SJSA1 (cell line): ENCODE measurements at regions not wholly inside any gene's neighbourhood (a gene's known extent, or its start where the extent isn't known, plus 50 kb on each side); places are given as distances from the start of the nearest gene placed in this dataset.

Source experiments
- DNase-seq, 2 experiments: peaks; one replicate each; pipeline ENCODE4 v3.0.0-alpha.2; 2015 to 2020; ENCODE audit warnings: low spot score in 2 of 2, low read depth in 1 of 2
- H3K27ac ChIP-seq: fragments of 250-450 bp; sonication (Bioruptor Pico); 2 replicates; pipeline ENCODE4 v1.5.1; 2020; ENCODE audit warnings: mild to moderate bottlenecking, moderate library complexity
- H3K27me3 ChIP-seq: fragments of 250-450 bp; sonication (Bioruptor Pico); replicated peaks from 2 replicates; pipeline ENCODE4 v1.5.1; 2020; ENCODE audit warnings: mild to moderate bottlenecking, moderate library complexity
- H3K36me3 ChIP-seq: fragments of 250-450 bp; sonication (Bioruptor Pico); 2 replicates; pipeline ENCODE4 v1.5.1; 2020; ENCODE audit warnings: mild to moderate bottlenecking
- H3K4me1 ChIP-seq: fragments of 250-450 bp; sonication (Bioruptor Pico); replicated peaks from 2 replicates; pipeline ENCODE4 v1.6.1; 2021; ENCODE audit warnings: mild to moderate bottlenecking
- H3K4me3 ChIP-seq: fragments of 250-450 bp; sonication (Bioruptor Pico); 2 replicates; pipeline ENCODE4 v1.5.1; 2020; ENCODE audit warnings: mild to moderate bottlenecking
- H3K9me3 ChIP-seq: fragments of 250-450 bp; sonication (Bioruptor Pico); replicated peaks from 2 replicates; pipeline ENCODE4 v1.5.1; 2020; ENCODE audit warnings: mild to moderate bottlenecking

- H3K9me3 ChIP-seq, result no peaks in the 10 kb centered on the region
These were observed 136.9 kb downstream of the TRMT11 start for GRCh38 chr6:126123226-126123625.

GRCh38 chr6:126127659-126128058 lies 141.3 kb downstream of the TRMT11 start:
- Histone ChIP-seq H3K9me3 (no peaks in the 10 kb centered on the region), H3K27me3 (0 out of 2 replicates have a peak, but pooled peaks cover 3% of the 10 kb centered on the region), H3K36me3 (no peaks in the 10 kb centered on the region), H3K4me1 (no peaks in the 10 kb centered on the region), H3K4me3 (no peak overlapping the region), H3K27ac (no peak overlapping the region)
- DNase-seq, result no peak

More at GRCh38 chr6:126123226-126123625, 136.9 kb downstream of the TRMT11 start:
- no peak overlapping the region for H3K4me3 ChIP-seq
- H3K4me1 ChIP-seq, result no peaks in the 10 kb centered on the region
- DNase-seq, result no peak
- 0 out of 2 replicates have a peak, but pooled peaks cover under 1% of the 10 kb centered on the region for H3K27me3 ChIP-seq
- H3K36me3 ChIP-seq, result no peaks in the 10 kb centered on the region
- H3K27ac ChIP-seq, result no peak overlapping the region

- Histone ChIP-seq H3K4me1 (no peaks in the 10 kb centered on the region), H3K27me3 (0 out of 2 replicates have a peak, but pooled peaks cover 3% of the 10 kb centered on the region), H3K36me3 (no peaks in the 10 kb centered on the region), H3K27ac (no peak overlapping the region), H3K4me3 (no peak overlapping the region), H3K9me3 (no peaks in the 10 kb centered on the region)
- no peak for DNase-seq
These were observed 144.9 kb downstream of the TRMT11 start for GRCh38 chr6:126131246-126131645.

- Histone ChIP-seq H3K27me3 (no peaks in the 10 kb centered on the region), H3K4me3 (no peak overlapping the region), H3K27ac (no peak overlapping the region), H3K4me1 (no peaks in the 10 kb centered on the region), H3K36me3 (no peaks in the 10 kb centered on the region), H3K9me3 (no peaks in the 10 kb centered on the region)
- DNase-seq, result no peak
These were observed 147.6 kb downstream of the TRMT11 start for GRCh38 chr6:126133984-126134383.

- H3K9me3 ChIP-seq, result no peaks in the 10 kb centered on the region
- H3K27me3 ChIP-seq, result no peaks in the 10 kb centered on the region
- H3K4me3 ChIP-seq, result no peak overlapping the region
- H3K4me1 ChIP-seq, result no peaks in the 10 kb centered on the region
- DNase-seq, result no peak
- no peak overlapping the region for H3K27ac ChIP-seq
- H3K36me3 ChIP-seq, result no peaks in the 10 kb centered on the region
These were observed 148.2 kb downstream of the TRMT11 start for GRCh38 chr6:126134491-126134890.

- H3K27me3 ChIP-seq, result no peaks in the 10 kb centered on the region; the same call in 1 of the 2 replicates
- H3K9me3 ChIP-seq, result no peaks in the 10 kb centered on the region
- no peak overlapping the region for H3K4me3 ChIP-seq
- H3K36me3 ChIP-seq, result no peaks in the 10 kb centered on the region
- H3K27ac ChIP-seq, result no peak overlapping the region
- H3K4me1 ChIP-seq, result no peaks in the 10 kb centered on the region
- DNase-seq, result no peak
These were observed 153.7 kb downstream of the TRMT11 start for GRCh38 chr6:126140015-126140414.

- no peak overlapping the region for H3K27ac ChIP-seq
- no peaks in the 10 kb centered on the region for H3K9me3 ChIP-seq
- H3K27me3 ChIP-seq, result no peaks in the 10 kb centered on the region; the same call in 1 of the 2 replicates
These were observed 157.5 kb downstream of the TRMT11 start for GRCh38 chr6:126143761-126144251.

GRCh38 chr6:126145351-126145750 lies 159.0 kb downstream of the TRMT11 start:
- Histone ChIP-seq H3K27ac (no peak overlapping the region), H3K36me3 (no peaks in the 10 kb centered on the region), H3K4me3 (no peak overlapping the region), H3K4me1 (no peaks in the 10 kb centered on the region), H3K27me3 (no peaks in the 10 kb centered on the region; the same call in 1 of the 2 replicates), H3K9me3 (no peaks in the 10 kb centered on the region)
- DNase-seq, result no peak

More at GRCh38 chr6:126143761-126144251, 157.5 kb downstream of the TRMT11 start:
- Histone ChIP-seq H3K36me3 (no peaks in the 10 kb centered on the region), H3K4me1 (no peaks in the 10 kb centered on the region), H3K4me3 (no peak overlapping the region)
- DNase-seq, result no peak

GRCh38 chr6:126147291-126147815 lies 161.0 kb downstream of the TRMT11 start:
- DNase-seq, result no peak
- H3K4me3 ChIP-seq, result no peak overlapping the region
- no peaks in the 10 kb centered on the region; the same call in 1 of the 2 replicates for H3K27me3 ChIP-seq
- H3K36me3 ChIP-seq, result no peaks in the 10 kb centered on the region
- H3K27ac ChIP-seq, result no peak overlapping the region
- no peaks in the 10 kb centered on the region for H3K9me3 ChIP-seq
- H3K4me1 ChIP-seq, result no peaks in the 10 kb centered on the region

- H3K36me3 ChIP-seq, result no peaks in the 10 kb centered on the region
- no peak overlapping the region for H3K27ac ChIP-seq
- H3K4me3 ChIP-seq, result no peak overlapping the region
- H3K27me3 ChIP-seq, result no peaks in the 10 kb centered on the region; the same call in 1 of the 2 replicates
- no peak for DNase-seq
- no peaks in the 10 kb centered on the region for H3K9me3 ChIP-seq
- H3K4me1 ChIP-seq, result peaks cover 4% of the 10 kb centered on the region; the same call in 1 of the 2 replicates
These were observed 162.5 kb downstream of the TRMT11 start for GRCh38 chr6:126148853-126149252.

GRCh38 chr6:126152372-126152745 lies 166.0 kb downstream of the TRMT11 start:
- no peak overlapping the region for H3K4me3 ChIP-seq
- no peaks in the 10 kb centered on the region for H3K9me3 ChIP-seq
- H3K36me3 ChIP-seq, result no peaks in the 10 kb centered on the region
- H3K27ac ChIP-seq, result no peak overlapping the region
- no peak for DNase-seq
- no peaks in the 10 kb centered on the region for H3K27me3 ChIP-seq
- H3K4me1 ChIP-seq, result peaks cover 6% of the 10 kb centered on the region; the same call in 1 of the 2 replicates

GRCh38 chr6:126153661-126154060 lies 167.3 kb downstream of the TRMT11 start:
- Histone ChIP-seq H3K4me1 (peaks cover 6% of the 10 kb centered on the region; the same call in 1 of the 2 replicates), H3K36me3 (no peaks in the 10 kb centered on the region), H3K9me3 (no peaks in the 10 kb centered on the region), H3K27me3 (0 out of 2 replicates have a peak, but pooled peaks cover 3% of the 10 kb centered on the region), H3K27ac (no peak overlapping the region), H3K4me3 (no peak overlapping the region)
- DNase-seq, result peak; percentile 43 to 59

GRCh38 chr6:126156973-126157372 lies 170.6 kb downstream of the TRMT11 start:
- no peak for DNase-seq
- 0 out of 2 replicates have a peak, but pooled peaks cover 3% of the 10 kb centered on the region for H3K27me3 ChIP-seq
- no peak overlapping the region for H3K27ac ChIP-seq
- no peaks in the 10 kb centered on the region for H3K36me3 ChIP-seq
- no peaks in the 10 kb centered on the region for H3K9me3 ChIP-seq
- H3K4me1 ChIP-seq, result peaks cover 6% of the 10 kb centered on the region; the same call in 1 of the 2 replicates
- H3K4me3 ChIP-seq, result no peak overlapping the region

- DNase-seq, result no peak
- Histone ChIP-seq H3K27ac (no peak overlapping the region), H3K27me3 (no peaks in the 10 kb centered on the region), H3K9me3 (no peaks in the 10 kb centered on the region), H3K4me1 (no peaks in the 10 kb centered on the region), H3K36me3 (no peaks in the 10 kb centered on the region), H3K4me3 (no peak overlapping the region)
These were observed 172.2 kb upstream of the CENPW start for GRCh38 chr6:126167726-126168125.
